ENCODE measurements at regions not wholly inside any gene's neighbourhood (a gene's known extent, or its start where the extent isn't known, plus 50 kb on each side); places are given as distances from the start of the nearest gene placed in this dataset.

DNA sequence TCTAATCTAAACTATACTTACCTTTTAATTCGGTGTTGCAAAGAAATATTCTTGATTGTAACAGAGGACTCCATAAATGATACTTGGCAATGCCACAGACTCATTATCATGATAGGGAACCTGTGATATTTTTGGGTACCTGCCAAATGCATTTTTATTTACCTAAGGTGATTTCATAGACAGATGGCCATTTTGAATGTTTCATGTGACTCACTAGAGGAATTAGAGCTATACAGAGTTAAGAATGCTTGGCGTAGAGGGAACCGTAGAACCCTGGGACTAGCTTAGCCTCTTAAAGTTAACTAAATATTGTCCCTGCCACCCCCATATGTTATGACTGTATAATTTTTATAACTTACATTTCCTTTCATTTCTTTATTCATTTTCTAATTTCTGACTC, 136.1 kb downstream of the DISP1 start:
- no CpG with 5 or more reads among the region's 3 CpGs for WGBS, 2 experiments (ENCODE audit: extremely low coverage in 2 of 2, insufficient read length in 1 of 2)
- H3K4me1 ChIP-seq (ENCODE audit: control insufficient read depth, insufficient read depth, low read length): peaks cover under 1% of the 10 kb centered on the region
- no peak overlapping the region for H2BK120ac ChIP-seq (ENCODE audit: low read depth, low read length)
- no peak overlapping the region for H4K91ac ChIP-seq (ENCODE audit: insufficient read depth, low read depth, low read length)
- no peak for ATAC-seq (ENCODE audit: low read depth)
- H3K4ac ChIP-seq (ENCODE audit: low read depth, low read length): no peak overlapping the region
- H2AK5ac ChIP-seq (ENCODE audit: low read depth, low read length): no peak overlapping the region
- no peak overlapping the region for H2BK5ac ChIP-seq (ENCODE audit: low read depth, low read length, poor library complexity, severe bottlenecking)
- no peak overlapping the region for H3K4me2 ChIP-seq (ENCODE audit: low read depth, low read length)
- POLR2A ChIA-PET (ENCODE audit: unreplicated experiment): no interaction called here
- intact Hi-C loops (cut with micrococcal nuclease) (no loop called here), dilution Hi-C loops (cut with HindIII; ENCODE audit: low sequenced_read_pairs, unreplicated experiment) (no loop called here), in situ Hi-C loops (cut with MboI; ENCODE audit: low sequenced_read_pairs) (no loop called here)
- CTCF ChIA-PET: no interaction called here
- no TSS peak for BruUV-seq (replicated peaks)
- H3K36me3 ChIP-seq (ENCODE audit: control insufficient read depth, insufficient read depth, low read length): no peaks in the 10 kb centered on the region
- H2AK9ac ChIP-seq (replicated peaks; ENCODE audit: low read depth, low read length, poor library complexity): no peak overlapping the region
- TF ChIP-seq FOS (IDR thresholded peaks at IDR 0.05; ENCODE audit: low read depth, low read length) (no peak), MAFK (IDR thresholded peaks at IDR 0.05; ENCODE audit: low read depth, low read length) (no peak), CEBPB (IDR thresholded peaks at IDR 0.05; ENCODE audit: low read depth, low read length) (no peak), BHLHE40 (IDR thresholded peaks at IDR 0.05; ENCODE audit: low read depth, low read length) (no peak)
- no peak for DNase-seq
- no peak overlapping the region for H4K5ac ChIP-seq (ENCODE audit: low read depth, low read length)
- H4K20me1 ChIP-seq (ENCODE audit: insufficient read depth, low read length): no peaks in the 10 kb centered on the region
- H3K27me3 ChIP-seq (ENCODE audit: control insufficient read depth, insufficient read depth, low read length): no peaks in the 10 kb centered on the region
- H3K18ac ChIP-seq (ENCODE audit: low read depth, low read length): no peak overlapping the region
- no peak overlapping the region for H3K4me3 ChIP-seq (ENCODE audit: insufficient read depth, low read depth, low read length)
- H3K9me3 ChIP-seq (ENCODE audit: control insufficient read depth, insufficient read depth, low read length): no peaks in the 10 kb centered on the region
- no peak overlapping the region for H3K9ac ChIP-seq (ENCODE audit: low read depth, low read length)
- no peak overlapping the region for H3K56ac ChIP-seq (ENCODE audit: extremely low read depth, insufficient read depth, low read length)
- no peaks in the 10 kb centered on the region for H3K9me1 ChIP-seq (ENCODE audit: insufficient read depth, low read length)
- H3K27ac ChIP-seq (ENCODE audit: insufficient read depth, low read length): no peak overlapping the region
- H3K79me1 ChIP-seq (ENCODE audit: low read depth in 1 of 2, low read length in 2 of 2): no peaks in the 10 kb centered on the region; a peak in 1 of 4 replicates
- H2BK15ac ChIP-seq (ENCODE audit: low read depth, low read length): no peak overlapping the region
- H2AFZ ChIP-seq (replicated peaks; ENCODE audit: low read length, poor library complexity): no peak overlapping the region
- no peak overlapping the region for H3K14ac ChIP-seq (replicated peaks; ENCODE audit: low read depth, low read length)
- no peak overlapping the region for H4K8ac ChIP-seq (ENCODE audit: low read depth in 2 of 2, low read length in 2 of 2)
- no peak overlapping the region for H2BK20ac ChIP-seq (ENCODE audit: low read depth, low read length)
- H3K23ac ChIP-seq (ENCODE audit: low read depth, low read length): no peak overlapping the region
